ENCODE measurements at regions not wholly inside any gene's neighbourhood (a gene's known extent, or its start where the extent isn't known, plus 50 kb on each side); places are given as distances from the start of the nearest gene placed in this dataset.

DNA sequence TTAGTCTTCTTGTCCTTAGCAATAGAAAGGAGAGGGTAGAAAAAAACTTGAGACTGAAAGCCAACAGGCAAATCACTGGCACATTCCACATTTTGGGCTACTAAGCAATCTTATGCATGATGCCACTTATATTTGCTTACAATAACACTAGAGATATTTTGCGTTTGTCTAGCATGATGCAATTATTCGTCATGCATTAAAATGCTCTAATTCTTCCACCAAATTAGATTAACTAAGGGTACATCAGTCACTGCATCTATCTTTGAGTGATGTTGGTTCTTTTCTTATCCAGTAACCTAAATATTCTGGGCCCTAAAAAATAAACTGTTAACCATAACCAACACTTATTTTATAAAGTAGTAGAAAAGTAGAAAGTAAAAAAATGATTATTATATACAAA, 1311.7 kb upstream of the CDH2 start:
- TF ChIP-seq, protein P1, sequence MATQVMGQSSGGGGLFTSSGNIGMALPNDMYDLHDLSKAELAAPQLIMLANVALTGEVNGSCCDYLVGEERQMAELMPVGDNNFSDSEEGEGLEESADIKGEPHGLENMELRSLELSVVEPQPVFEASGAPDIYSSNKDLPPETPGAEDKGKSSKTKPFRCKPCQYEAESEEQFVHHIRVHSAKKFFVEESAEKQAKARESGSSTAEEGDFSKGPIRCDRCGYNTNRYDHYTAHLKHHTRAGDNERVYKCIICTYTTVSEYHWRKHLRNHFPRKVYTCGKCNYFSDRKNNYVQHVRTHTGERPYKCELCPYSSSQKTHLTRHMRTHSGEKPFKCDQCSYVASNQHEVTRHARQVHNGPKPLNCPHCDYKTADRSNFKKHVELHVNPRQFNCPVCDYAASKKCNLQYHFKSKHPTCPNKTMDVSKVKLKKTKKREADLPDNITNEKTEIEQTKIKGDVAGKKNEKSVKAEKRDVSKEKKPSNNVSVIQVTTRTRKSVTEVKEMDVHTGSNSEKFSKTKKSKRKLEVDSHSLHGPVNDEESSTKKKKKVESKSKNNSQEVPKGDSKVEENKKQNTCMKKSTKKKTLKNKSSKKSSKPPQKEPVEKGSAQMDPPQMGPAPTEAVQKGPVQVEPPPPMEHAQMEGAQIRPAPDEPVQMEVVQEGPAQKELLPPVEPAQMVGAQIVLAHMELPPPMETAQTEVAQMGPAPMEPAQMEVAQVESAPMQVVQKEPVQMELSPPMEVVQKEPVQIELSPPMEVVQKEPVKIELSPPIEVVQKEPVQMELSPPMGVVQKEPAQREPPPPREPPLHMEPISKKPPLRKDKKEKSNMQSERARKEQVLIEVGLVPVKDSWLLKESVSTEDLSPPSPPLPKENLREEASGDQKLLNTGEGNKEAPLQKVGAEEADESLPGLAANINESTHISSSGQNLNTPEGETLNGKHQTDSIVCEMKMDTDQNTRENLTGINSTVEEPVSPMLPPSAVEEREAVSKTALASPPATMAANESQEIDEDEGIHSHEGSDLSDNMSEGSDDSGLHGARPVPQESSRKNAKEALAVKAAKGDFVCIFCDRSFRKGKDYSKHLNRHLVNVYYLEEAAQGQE (IDR thresholded peaks at IDR 0.05; ENCODE audit: insufficient read depth in 1 of 2, low read depth in 2 of 2, low read length in 1 of 2) = no peak
- TF ChIP-seq SIN3A (IDR thresholded peaks at IDR 0.05; ENCODE audit: borderline replicate concordance, insufficient read depth, low read depth, low read length) = no peak
- no peak for TF ChIP-seq POLR2AphosphoS5 (IDR thresholded peaks at IDR 0.05; ENCODE audit: low read depth, low read length)
- TF ChIP-seq, protein P2, sequence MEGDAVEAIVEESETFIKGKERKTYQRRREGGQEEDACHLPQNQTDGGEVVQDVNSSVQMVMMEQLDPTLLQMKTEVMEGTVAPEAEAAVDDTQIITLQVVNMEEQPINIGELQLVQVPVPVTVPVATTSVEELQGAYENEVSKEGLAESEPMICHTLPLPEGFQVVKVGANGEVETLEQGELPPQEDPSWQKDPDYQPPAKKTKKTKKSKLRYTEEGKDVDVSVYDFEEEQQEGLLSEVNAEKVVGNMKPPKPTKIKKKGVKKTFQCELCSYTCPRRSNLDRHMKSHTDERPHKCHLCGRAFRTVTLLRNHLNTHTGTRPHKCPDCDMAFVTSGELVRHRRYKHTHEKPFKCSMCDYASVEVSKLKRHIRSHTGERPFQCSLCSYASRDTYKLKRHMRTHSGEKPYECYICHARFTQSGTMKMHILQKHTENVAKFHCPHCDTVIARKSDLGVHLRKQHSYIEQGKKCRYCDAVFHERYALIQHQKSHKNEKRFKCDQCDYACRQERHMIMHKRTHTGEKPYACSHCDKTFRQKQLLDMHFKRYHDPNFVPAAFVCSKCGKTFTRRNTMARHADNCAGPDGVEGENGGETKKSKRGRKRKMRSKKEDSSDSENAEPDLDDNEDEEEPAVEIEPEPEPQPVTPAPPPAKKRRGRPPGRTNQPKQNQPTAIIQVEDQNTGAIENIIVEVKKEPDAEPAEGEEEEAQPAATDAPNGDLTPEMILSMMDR (IDR thresholded peaks at IDR 0.05) = no peak
- TF ChIP-seq TCF7L2 (IDR thresholded peaks at IDR 0.05; ENCODE audit: low read depth, low read length) = no peak
- DNase-seq (ENCODE audit: low read depth, low spot score) (no peak), ATAC-seq (no peak)
- no peaks in the 10 kb centered on the region for H3K36me3 ChIP-seq (ENCODE audit: control insufficient read depth, insufficient read depth, low read length)
- no peak overlapping the region for H3K27ac ChIP-seq (ENCODE audit: low read length)
- no peaks in the 10 kb centered on the region for H3K27me3 ChIP-seq (ENCODE audit: control insufficient read depth, insufficient read depth, low read length)
- H3K9me3 ChIP-seq (ENCODE audit: control insufficient read depth, insufficient read depth, low read depth, low read length) = no peaks in the 10 kb centered on the region
- BruUV-seq (replicated peaks) = no TSS peak
- in situ Hi-C loops (cut with HindIII; ENCODE audit: low pct_unique_long_range_greater_than_20kb, low sequenced_read_pairs) (no loop called here), intact Hi-C loops (cut with micrococcal nuclease; ENCODE audit: unreplicated experiment) (no loop called here)
- ChIA-PET POLR2A (no interaction called here), CTCF (no interaction called here)
- H3K4me1 ChIP-seq (ENCODE audit: control insufficient read depth, insufficient read depth, low read length) = no peaks in the 10 kb centered on the region
- H3K4me3 ChIP-seq (ENCODE audit: low read depth in 2 of 2, low read length in 2 of 2) = no peak overlapping the region

DNA sequence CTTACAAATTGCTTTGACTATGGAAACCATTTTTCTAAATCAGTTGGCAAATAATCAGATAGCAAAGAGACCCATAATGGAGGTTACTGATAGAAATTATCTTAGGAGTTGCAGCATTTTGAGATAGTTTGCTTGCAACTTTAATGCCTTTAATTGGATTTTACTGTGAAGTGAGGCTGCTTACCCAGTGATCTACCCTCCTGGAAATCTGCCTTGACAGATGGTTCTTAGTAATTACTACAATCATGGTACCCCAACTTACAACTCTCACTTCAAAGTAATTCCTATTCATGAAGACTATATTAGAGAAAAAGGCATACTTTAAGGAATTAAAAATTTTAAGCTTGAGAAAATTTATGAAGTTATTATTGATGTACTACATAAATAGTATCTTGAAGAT, 1288.6 kb upstream of the CDH2 start:
- Histone ChIP-seq H3K27me3 (ENCODE audit: control insufficient read depth, insufficient read depth, low read length) (no peaks in the 10 kb centered on the region), H3K4me3 (ENCODE audit: low read depth in 2 of 2, low read length in 2 of 2) (no peak overlapping the region), H3K4me1 (ENCODE audit: control insufficient read depth, insufficient read depth, low read length) (no peaks in the 10 kb centered on the region), H3K36me3 (ENCODE audit: control insufficient read depth, insufficient read depth, low read length) (no peaks in the 10 kb centered on the region), H3K9me3 (ENCODE audit: control insufficient read depth, insufficient read depth, low read depth, low read length) (no peaks in the 10 kb centered on the region), H3K27ac (ENCODE audit: low read length) (no peak overlapping the region)
- ATAC-seq = no peak
- BruUV-seq (replicated peaks) = no TSS peak
- CTCF ChIA-PET = no interaction called here
- POLR2A ChIA-PET = no interaction called here
- no peak for TF ChIP-seq TCF7L2 (IDR thresholded peaks at IDR 0.05; ENCODE audit: low read depth, low read length)
- TF ChIP-seq, protein P2 (IDR thresholded peaks at IDR 0.05) = no peak
- TF ChIP-seq POLR2AphosphoS5 (IDR thresholded peaks at IDR 0.05; ENCODE audit: low read depth, low read length) = no peak
- TF ChIP-seq, protein P1 (IDR thresholded peaks at IDR 0.05; ENCODE audit: insufficient read depth in 1 of 2, low read depth in 2 of 2, low read length in 1 of 2) = no peak
- TF ChIP-seq SIN3A (IDR thresholded peaks at IDR 0.05; ENCODE audit: borderline replicate concordance, insufficient read depth, low read depth, low read length) = no peak
- in situ Hi-C loops (cut with HindIII; ENCODE audit: low pct_unique_long_range_greater_than_20kb, low sequenced_read_pairs) (no loop called here), intact Hi-C loops (cut with micrococcal nuclease; ENCODE audit: unreplicated experiment) (no loop called here)
- DNase-seq (ENCODE audit: low read depth, low spot score) = no peak

Data from Panc1 (cell line).